BE2C (cell line): ENCODE measurements at regions not wholly inside any gene's neighbourhood (a gene's known extent, or its start where the extent isn't known, plus 50 kb on each side); places are given as distances from the start of the nearest gene placed in this dataset.

Source experiments
- DNase-seq: peaks from one replicate; pipeline ENCODE4 v3.0.0-alpha.2; 2020
- H3K27me3 ChIP-seq: fragments of 250-450 bp; sonication (Bioruptor Pico); 2 replicates; pipeline ENCODE4 v1.5.1; 2020; ENCODE audit warnings: mild to moderate bottlenecking
- H3K36me3 ChIP-seq: fragments of 250-450 bp; sonication (Bioruptor Pico); 2 replicates; pipeline ENCODE4 v1.5.1; 2020; ENCODE audit warnings: mild to moderate bottlenecking
- H3K4me1 ChIP-seq: fragments of 250-450 bp; sonication (Bioruptor Pico); 2 replicates; pipeline ENCODE4 v1.5.1; 2020
- H3K4me3 ChIP-seq: 2 replicates; pipeline ENCODE4 v1.5.1; 2011; ENCODE audit warnings: low read depth, low read length
- H3K9me3 ChIP-seq: fragments of 250-450 bp; sonication (Bioruptor Pico); 2 replicates; pipeline ENCODE4 v1.5.1; 2020
- CTCF ChIP-seq: IDR thresholded peaks from 2 replicates; pipeline ENCODE4 v1.5.1; 2012; ENCODE audit warnings: mild to moderate bottlenecking, low read depth, low read length

DNA sequence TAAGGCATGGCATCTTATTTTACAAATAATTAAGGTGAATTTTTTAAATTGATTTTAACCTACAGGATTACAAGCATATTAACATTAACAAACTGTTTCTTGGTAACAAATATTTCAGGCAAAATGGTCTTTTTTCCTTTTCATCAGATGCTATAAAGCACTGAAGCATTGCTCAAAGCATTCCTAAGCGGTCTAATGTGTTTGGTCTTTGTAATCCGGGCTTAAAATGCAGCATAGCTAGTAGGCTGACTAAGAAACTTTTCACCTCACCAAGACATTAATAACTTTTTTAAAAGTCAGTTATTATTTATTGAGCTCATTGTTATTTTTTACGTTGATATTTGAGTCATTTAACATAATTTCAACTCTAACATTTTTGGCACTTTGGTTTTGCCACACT lies 538.8 kb upstream of the SLC39A10 start:
- Histone ChIP-seq H3K4me1 (no peaks in the 10 kb centered on the region), H3K4me3 (no peak overlapping the region), H3K9me3 (no peaks in the 10 kb centered on the region), H3K27me3 (no peaks in the 10 kb centered on the region), H3K36me3 (no peaks in the 10 kb centered on the region)
- no peak for DNase-seq
- no peak for TF ChIP-seq CTCF

GRCh38 chr2:195117011-195117410 lies 540.0 kb upstream of the SLC39A10 start:
- TF ChIP-seq CTCF = no peak

GRCh38 chr2:195115738-195116137 lies 541.3 kb upstream of the SLC39A10 start:
- H3K4me1 ChIP-seq = no peaks in the 10 kb centered on the region
- H3K9me3 ChIP-seq = no peaks in the 10 kb centered on the region
- DNase-seq = no peak
- H3K27me3 ChIP-seq = no peaks in the 10 kb centered on the region
- no peak for TF ChIP-seq CTCF
- no peaks in the 10 kb centered on the region for H3K36me3 ChIP-seq
- no peak overlapping the region for H3K4me3 ChIP-seq

More at GRCh38 chr2:195117011-195117410, 540.0 kb upstream of the SLC39A10 start:
- DNase-seq = no peak
- Histone ChIP-seq H3K36me3 (no peaks in the 10 kb centered on the region), H3K9me3 (no peaks in the 10 kb centered on the region), H3K4me3 (no peak overlapping the region), H3K4me1 (no peaks in the 10 kb centered on the region), H3K27me3 (no peaks in the 10 kb centered on the region)

DNA sequence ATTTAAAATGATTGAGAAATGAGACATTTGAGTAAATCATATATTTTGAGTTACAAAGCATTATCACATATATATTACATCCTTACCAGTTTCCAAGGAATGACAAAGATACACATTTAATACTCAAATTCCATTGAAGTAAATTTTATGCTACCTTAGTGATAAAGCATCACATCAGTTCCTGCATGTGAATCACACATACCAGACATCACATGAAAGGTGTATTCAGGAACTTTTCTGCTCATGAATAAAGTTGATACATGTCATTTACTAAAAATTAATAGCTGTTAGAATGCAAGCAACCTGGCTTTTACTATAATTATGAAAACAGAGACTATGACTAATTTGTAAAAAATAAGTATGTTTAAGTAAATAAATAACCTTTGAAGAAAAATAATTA lies 548.8 kb upstream of the SLC39A10 start:
- no peaks in the 10 kb centered on the region for H3K36me3 ChIP-seq
- no peak for DNase-seq
- TF ChIP-seq CTCF = no peak
- H3K4me3 ChIP-seq = no peak overlapping the region
- no peaks in the 10 kb centered on the region for H3K4me1 ChIP-seq
- H3K27me3 ChIP-seq = no peaks in the 10 kb centered on the region
- H3K9me3 ChIP-seq = no peaks in the 10 kb centered on the region

DNA sequence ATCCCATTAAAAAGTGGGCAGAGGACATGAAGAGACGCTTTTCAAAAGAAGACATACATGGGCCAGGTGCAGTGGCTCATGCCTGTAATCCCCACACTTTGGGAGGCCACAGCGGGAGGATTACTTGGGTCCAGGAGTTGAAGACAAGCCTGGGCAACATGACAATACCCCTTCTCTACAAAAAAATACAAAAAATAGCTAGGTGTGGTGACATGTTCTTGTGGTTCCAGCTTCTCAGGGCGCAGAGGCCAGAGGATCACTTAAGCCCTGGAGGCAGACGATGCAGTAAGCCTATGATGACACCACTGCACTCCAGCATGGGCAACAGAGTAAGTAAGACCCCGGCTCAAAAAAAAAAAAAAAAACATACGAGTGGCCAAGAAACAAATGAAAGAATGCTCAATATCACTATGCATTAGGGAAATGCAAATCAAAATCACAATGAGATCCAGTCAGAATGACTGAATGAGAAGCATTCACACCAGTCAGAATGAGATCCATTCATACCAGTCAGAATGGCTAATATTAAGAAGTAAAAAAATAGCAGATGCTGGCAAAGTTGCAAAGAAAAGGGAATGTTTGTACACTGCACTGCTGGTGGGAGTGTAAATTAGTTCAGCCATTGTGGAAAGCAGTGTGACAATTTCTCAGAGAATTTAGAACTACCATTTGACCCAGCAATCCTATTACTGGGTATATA lies 550.2 kb upstream of the SLC39A10 start:
- H3K9me3 ChIP-seq = no peaks in the 10 kb centered on the region
- H3K27me3 ChIP-seq = no peaks in the 10 kb centered on the region
- H3K4me1 ChIP-seq = no peaks in the 10 kb centered on the region
- no peaks in the 10 kb centered on the region for H3K36me3 ChIP-seq
- no peak for TF ChIP-seq CTCF
- H3K4me3 ChIP-seq = no peak overlapping the region
- DNase-seq = no peak

DNA sequence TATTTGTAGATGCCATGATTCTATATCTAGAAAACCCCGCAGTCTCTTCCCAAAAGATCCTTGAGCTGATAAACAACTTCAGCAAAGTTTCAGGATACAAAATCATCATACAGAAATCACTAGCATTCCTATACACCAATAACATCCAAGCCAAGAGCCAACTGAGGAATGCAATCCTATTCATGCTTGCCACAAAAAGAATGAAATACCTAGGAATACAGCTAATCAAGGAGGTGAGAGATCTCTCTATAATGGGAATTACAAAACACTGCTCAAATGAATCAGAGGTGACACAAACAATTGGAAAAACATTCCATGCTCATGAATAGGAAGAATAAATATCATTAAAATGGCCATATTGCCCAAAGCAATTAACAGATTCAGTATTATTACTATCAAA lies 551.4 kb upstream of the SLC39A10 start:
- no peaks in the 10 kb centered on the region for H3K36me3 ChIP-seq
- no peak for TF ChIP-seq CTCF
- DNase-seq = no peak

More for the DNA sequence above, 551.4 kb upstream of the SLC39A10 start:
- no peaks in the 10 kb centered on the region for H3K27me3 ChIP-seq
- no peaks in the 10 kb centered on the region for H3K4me1 ChIP-seq
- H3K4me3 ChIP-seq = no peak overlapping the region
- H3K9me3 ChIP-seq = no peaks in the 10 kb centered on the region
